Neural progenitor cell (in vitro differentiated cells): ENCODE measurements at regions not wholly inside any gene's neighbourhood (a gene's known extent, or its start where the extent isn't known, plus 50 kb on each side); places are given as distances from the start of the nearest gene placed in this dataset.

Source experiments
- DNase-seq: peaks from one replicate; pipeline ENCODE4 v3.0.0-alpha.2; 2016; ENCODE audit warnings: low spot score
- H2AFZ ChIP-seq: fragments of 200-600 bp; sonication (generic); replicated peaks from 2 replicates; pipeline ENCODE4 v1.6.1; 2016; ENCODE audit warnings: antibody characterized with exemption
- H3F3A ChIP-seq: fragments of 200-600 bp; sonication (generic); 2 replicates; pipeline ENCODE4 v1.6.1; 2016; ENCODE audit warnings: antibody characterized with exemption, low read depth
- H3K27ac ChIP-seq: fragments of 200-600 bp; sonication (generic); 2 replicates; pipeline ENCODE4 v1.5.1; 2016; ENCODE audit warnings: mild to moderate bottlenecking
- H3K27me3 ChIP-seq: fragments of 200-600 bp; sonication (generic); 2 replicates; pipeline ENCODE4 v1.6.1; 2016; ENCODE audit warnings: mild to moderate bottlenecking, moderate library complexity
- H3K36me3 ChIP-seq: fragments of 200-600 bp; sonication (generic); 2 replicates; pipeline ENCODE4 v1.5.1; 2016
- H3K4me1 ChIP-seq: fragments of 200-600 bp; sonication (generic); 2 replicates; pipeline ENCODE4 v1.6.1; 2016; ENCODE audit warnings: mixed run types
- H3K4me2 ChIP-seq: fragments of 200-600 bp; sonication (generic); 2 replicates; pipeline ENCODE4 v1.6.1; 2016
- H3K4me3 ChIP-seq: fragments of 200-600 bp; sonication (generic); 2 replicates; pipeline ENCODE4 v1.5.1; 2016
- H3K79me2 ChIP-seq: fragments of 200-600 bp; sonication (generic); 2 replicates; pipeline ENCODE4 v1.6.1; 2016; ENCODE audit warnings: low read depth
- H3K9ac ChIP-seq: fragments of 200-600 bp; sonication (generic); 2 replicates; pipeline ENCODE4 v1.6.1; 2016
- H3K9me3 ChIP-seq: fragments of 200-600 bp; sonication (generic); 2 replicates; pipeline ENCODE4 v1.5.1; 2016; ENCODE audit warnings: low read depth
- H4K20me1 ChIP-seq: fragments of 200-600 bp; sonication (generic); 2 replicates; pipeline ENCODE4 v1.6.1; 2016; ENCODE audit warnings: low read depth
- H3K27ac Mint-ChIP-seq: 3 replicates; pipeline ENCODE4 v1.8.0; 2021; ENCODE audit warnings: mixed read lengths
- H3K27me3 Mint-ChIP-seq: 2 replicates; pipeline ENCODE4 v1.8.0; 2022; ENCODE audit warnings: low read depth, mild to moderate bottlenecking, inconsistent platforms, moderate library complexity, mixed read lengths; ENCODE audit not compliant: insufficient read depth
- H3K36me3 Mint-ChIP-seq: 3 replicates; pipeline ENCODE4 v1.8.0; 2021; ENCODE audit warnings: mixed read lengths
- H3K4me1 Mint-ChIP-seq: 3 replicates; pipeline ENCODE4 v1.8.0; 2021; ENCODE audit warnings: mixed read lengths
- H3K4me3 Mint-ChIP-seq: 3 replicates; pipeline ENCODE4 v1.8.0; 2021; ENCODE audit warnings: mild to moderate bottlenecking, moderate library complexity, mixed read lengths
- H3K9me3 Mint-ChIP-seq: 3 replicates; pipeline ENCODE4 v1.8.0; 2020; ENCODE audit warnings: mixed read lengths
- EZH2 ChIP-seq: fragments of 200-600 bp; sonication (generic); IDR thresholded peaks from 2 replicates; pipeline ENCODE4 v1.6.1; 2017; ENCODE audit warnings: antibody characterized with exemption, mild to moderate bottlenecking, moderate library complexity
- EZH2phosphoT487 ChIP-seq: fragments of 200-600 bp; sonication (generic); IDR thresholded peaks from 2 replicates; pipeline ENCODE4 v1.6.1; 2017; ENCODE audit warnings: antibody characterized with exemption
- TF ChIP-seq, protein P1 (sequence below): fragments of 200-600 bp; sonication (generic); IDR thresholded peaks from 2 replicates; pipeline ENCODE4 v1.5.1; 2017; ENCODE audit warnings: antibody characterized with exemption, mild to moderate bottlenecking

DNA sequence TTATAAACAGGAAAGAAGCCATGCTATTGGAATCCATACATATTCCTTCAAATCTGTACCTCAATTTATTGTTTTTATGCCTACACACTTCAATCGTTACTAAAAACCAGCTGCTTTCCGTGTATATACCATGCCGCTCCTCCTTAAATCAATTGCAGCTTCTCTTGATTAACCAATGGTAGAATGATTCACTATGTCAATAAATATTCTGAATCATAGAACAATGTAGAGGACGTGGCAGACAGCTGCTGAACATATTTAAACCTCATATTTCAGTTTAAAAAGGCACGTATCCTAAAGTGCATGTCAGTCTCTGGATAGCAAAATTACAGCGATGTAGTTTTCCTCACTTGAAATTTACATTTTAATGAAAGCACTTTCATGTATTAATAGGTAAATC is 100.4 kb downstream of the MRPL39 start:
- H3K4me3 Mint-ChIP-seq = no peak overlapping the region
- Histone ChIP-seq H2AFZ (no peak overlapping the region), H3K27me3 (no peaks in the 10 kb centered on the region), H3K79me2 (no peaks in the 10 kb centered on the region), H3K4me2 (no peak overlapping the region), H3K4me3 (no peak overlapping the region), H4K20me1 (no peaks in the 10 kb centered on the region), H3K9me3 (no peaks in the 10 kb centered on the region), H3K4me1 (no peaks in the 10 kb centered on the region), H3F3A (no peaks in the 10 kb centered on the region), H3K36me3 (no peaks in the 10 kb centered on the region), H3K27ac (no peak overlapping the region), H3K9ac (no peak overlapping the region)
- H3K27me3 Mint-ChIP-seq = peaks cover 2% of the 10 kb centered on the region
- H3K36me3 Mint-ChIP-seq = peaks cover under 1% of the 10 kb centered on the region
- peaks cover 2% of the 10 kb centered on the region for H3K9me3 Mint-ChIP-seq
- no peaks in the 10 kb centered on the region for H3K4me1 Mint-ChIP-seq
- no peak for DNase-seq
- H3K27ac Mint-ChIP-seq = no peak overlapping the region
- TF ChIP-seq, protein P1, sequence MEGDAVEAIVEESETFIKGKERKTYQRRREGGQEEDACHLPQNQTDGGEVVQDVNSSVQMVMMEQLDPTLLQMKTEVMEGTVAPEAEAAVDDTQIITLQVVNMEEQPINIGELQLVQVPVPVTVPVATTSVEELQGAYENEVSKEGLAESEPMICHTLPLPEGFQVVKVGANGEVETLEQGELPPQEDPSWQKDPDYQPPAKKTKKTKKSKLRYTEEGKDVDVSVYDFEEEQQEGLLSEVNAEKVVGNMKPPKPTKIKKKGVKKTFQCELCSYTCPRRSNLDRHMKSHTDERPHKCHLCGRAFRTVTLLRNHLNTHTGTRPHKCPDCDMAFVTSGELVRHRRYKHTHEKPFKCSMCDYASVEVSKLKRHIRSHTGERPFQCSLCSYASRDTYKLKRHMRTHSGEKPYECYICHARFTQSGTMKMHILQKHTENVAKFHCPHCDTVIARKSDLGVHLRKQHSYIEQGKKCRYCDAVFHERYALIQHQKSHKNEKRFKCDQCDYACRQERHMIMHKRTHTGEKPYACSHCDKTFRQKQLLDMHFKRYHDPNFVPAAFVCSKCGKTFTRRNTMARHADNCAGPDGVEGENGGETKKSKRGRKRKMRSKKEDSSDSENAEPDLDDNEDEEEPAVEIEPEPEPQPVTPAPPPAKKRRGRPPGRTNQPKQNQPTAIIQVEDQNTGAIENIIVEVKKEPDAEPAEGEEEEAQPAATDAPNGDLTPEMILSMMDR = no peak
- TF ChIP-seq EZH2phosphoT487 (no peak), EZH2 (no peak)

DNA sequence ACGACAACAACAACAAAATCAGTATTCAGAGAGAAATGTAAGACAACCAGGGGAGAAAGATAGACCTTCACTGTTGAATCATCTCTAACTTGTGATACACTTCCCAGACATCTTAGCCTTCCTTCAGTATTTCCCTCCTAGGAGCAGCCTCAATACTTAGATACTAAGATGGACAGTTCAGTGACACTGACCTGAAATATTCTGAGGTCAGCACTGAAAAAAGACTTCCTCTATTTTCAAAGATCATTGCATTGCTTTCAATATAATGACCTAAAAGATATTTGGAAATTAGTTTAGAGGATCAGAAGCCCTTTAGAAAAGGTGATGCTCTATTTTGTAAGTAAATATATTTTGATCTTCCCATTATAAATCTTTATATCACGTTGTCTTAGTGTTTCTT is 101.0 kb downstream of the MRPL39 start:
- Histone ChIP-seq H3K9me3 (no peaks in the 10 kb centered on the region), H3K4me3 (no peak overlapping the region), H3K36me3 (no peaks in the 10 kb centered on the region), H3F3A (no peaks in the 10 kb centered on the region), H3K27me3 (no peaks in the 10 kb centered on the region), H3K9ac (no peak overlapping the region), H3K4me1 (no peaks in the 10 kb centered on the region), H3K4me2 (no peak overlapping the region), H3K27ac (no peak overlapping the region), H3K79me2 (no peaks in the 10 kb centered on the region), H4K20me1 (no peaks in the 10 kb centered on the region), H2AFZ (no peak overlapping the region)
- no peaks in the 10 kb centered on the region for H3K36me3 Mint-ChIP-seq
- TF ChIP-seq EZH2phosphoT487 (no peak), EZH2 (no peak)
- TF ChIP-seq, protein P1 = no peak
- peaks cover 2% of the 10 kb centered on the region for H3K9me3 Mint-ChIP-seq
- peaks cover 2% of the 10 kb centered on the region for H3K27me3 Mint-ChIP-seq
- H3K27ac Mint-ChIP-seq = no peak overlapping the region
- no peaks in the 10 kb centered on the region for H3K4me1 Mint-ChIP-seq
- no peak overlapping the region for H3K4me3 Mint-ChIP-seq
- DNase-seq = no peak

DNA sequence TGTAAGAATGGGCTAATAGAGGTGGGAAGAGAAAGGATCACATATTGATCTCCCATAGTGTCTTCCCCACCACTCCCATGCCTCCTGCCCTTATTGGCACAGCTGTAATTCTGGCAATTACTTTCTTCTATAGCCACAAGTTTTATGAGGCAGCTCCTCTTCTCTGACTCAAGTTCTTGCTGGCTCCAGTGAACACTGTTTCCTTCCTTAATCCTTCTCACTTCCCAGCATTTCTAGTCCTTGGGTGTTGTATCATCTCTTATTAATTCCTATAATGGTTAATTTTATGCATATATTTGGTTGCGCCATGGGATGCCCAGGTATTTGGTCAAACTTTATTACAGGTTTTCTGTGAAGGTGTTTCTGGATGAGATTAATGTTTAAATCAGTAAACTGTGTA is 103.3 kb downstream of the MRPL39 start:
- Histone ChIP-seq H3K4me3 (no peak overlapping the region), H3K4me2 (no peak overlapping the region), H3K9me3 (no peaks in the 10 kb centered on the region), H3K27ac (no peak overlapping the region), H3F3A (no peaks in the 10 kb centered on the region), H3K79me2 (no peaks in the 10 kb centered on the region), H3K27me3 (no peaks in the 10 kb centered on the region), H3K4me1 (no peaks in the 10 kb centered on the region), H3K36me3 (no peaks in the 10 kb centered on the region), H2AFZ (no peak overlapping the region), H4K20me1 (no peaks in the 10 kb centered on the region), H3K9ac (no peak overlapping the region)
- no peak for DNase-seq
- Mint-ChIP-seq H3K4me3 (no peak overlapping the region), H3K27me3 (peaks cover 2% of the 10 kb centered on the region), H3K36me3 (no peaks in the 10 kb centered on the region), H3K9me3 (peaks cover 2% of the 10 kb centered on the region), H3K4me1 (no peaks in the 10 kb centered on the region), H3K27ac (no peak overlapping the region)
- TF ChIP-seq EZH2phosphoT487 = no peak
- TF ChIP-seq, protein P1 = no peak
- TF ChIP-seq EZH2 = no peak
